Epithelial cell of esophagus (primary cell): ENCODE measurements at regions not wholly inside any gene's neighbourhood (a gene's known extent, or its start where the extent isn't known, plus 50 kb on each side); places are given as distances from the start of the nearest gene placed in this dataset.
A peak's percentile ranks its signal among the peaks of the same experiment; 100 is the strongest.

ENCODE experiments used
- DNase-seq: peaks from one replicate; pipeline ENCODE4 v3.0.0; 2010; ENCODE audit warnings: low read depth
- H3K4me3 ChIP-seq: 2 replicates; pipeline ENCODE4 v1.5.1; 2011; ENCODE audit warnings: mild to moderate bottlenecking, low read length, control low read depth
- CTCF ChIP-seq: IDR thresholded peaks from 2 replicates; pipeline ENCODE4 v1.5.1; 2011; ENCODE audit warnings: low read depth, mild to moderate bottlenecking, low read length, control low read depth, inconsistent platforms; ENCODE audit not compliant: insufficient read depth; ENCODE audit errors: missing control alignments

- H3K4me3 ChIP-seq: no peak overlapping the region
- no peak for DNase-seq
- no peak for TF ChIP-seq CTCF
These were observed 962.2 kb downstream of the TUSC7 start for GRCh38 chr3:117671722-117672318.

GRCh38 chr3:117674321-117674720 lies 964.7 kb downstream of the TUSC7 start:
- no peak for DNase-seq
- TF ChIP-seq CTCF: no peak

GRCh38 chr3:117681619-117682018 lies 972.0 kb downstream of the TUSC7 start:
- TF ChIP-seq CTCF: no peak
- DNase-seq: peak; percentile 38
- H3K4me3 ChIP-seq: no peak overlapping the region

More at GRCh38 chr3:117674321-117674720, 964.7 kb downstream of the TUSC7 start:
- H3K4me3 ChIP-seq: no peak overlapping the region

GRCh38 chr3:117687096-117687495 lies 977.5 kb downstream of the TUSC7 start:
- DNase-seq: no peak

GRCh38 chr3:117688583-117688982 lies 979.0 kb downstream of the TUSC7 start:
- DNase-seq: no peak
- no peak for TF ChIP-seq CTCF
- no peak overlapping the region for H3K4me3 ChIP-seq

More at GRCh38 chr3:117687096-117687495, 977.5 kb downstream of the TUSC7 start:
- no peak for TF ChIP-seq CTCF
- no peak overlapping the region for H3K4me3 ChIP-seq

- TF ChIP-seq CTCF: no peak
- H3K4me3 ChIP-seq: no peak overlapping the region
- no peak for DNase-seq
These were observed 981.9 kb downstream of the TUSC7 start for GRCh38 chr3:117691526-117691925.

- DNase-seq: peak; percentile 70
- no peak for TF ChIP-seq CTCF
- H3K4me3 ChIP-seq: no peak overlapping the region
These were observed 982.9 kb downstream of the TUSC7 start for GRCh38 chr3:117692416-117692995.
